Duodenal mucosa (tissue), 2 donors: ENCODE measurements at regions not wholly inside any gene's neighbourhood (a gene's known extent, or its start where the extent isn't known, plus 50 kb on each side); places are given as distances from the start of the nearest gene placed in this dataset.

Source experiments
- H3K27ac ChIP-seq: one replicate; pipeline ENCODE4 v1.7.0; 2013; ENCODE audit warnings: low read depth, low read length
- H3K27me3 ChIP-seq, 2 donors: one replicate each; pipeline ENCODE4 v1.7.0; 2013; ENCODE audit warnings: low read length in 2 of 2, control low read depth in 1 of 2; ENCODE audit not compliant: insufficient read depth in 2 of 2, control insufficient read depth in 1 of 2
- H3K36me3 ChIP-seq, 2 donors: one replicate each; pipeline ENCODE4 v1.7.0; 2013; ENCODE audit warnings: low read length in 2 of 2, control low read depth in 1 of 2; ENCODE audit not compliant: insufficient read depth in 2 of 2, control insufficient read depth in 1 of 2
- H3K4me1 ChIP-seq, 2 donors: one replicate each; pipeline ENCODE4 v1.7.0; 2013; ENCODE audit warnings: low read length in 2 of 2, control low read depth in 1 of 2; ENCODE audit not compliant: insufficient read depth in 2 of 2, control insufficient read depth in 1 of 2
- H3K4me3 ChIP-seq, 2 donors: one replicate each; pipeline ENCODE4 v1.7.0; 2013; ENCODE audit warnings: low read length in 2 of 2, low read depth in 1 of 2
- H3K9ac ChIP-seq, 2 donors: one replicate each; pipeline ENCODE4 v1.7.0; 2013; ENCODE audit warnings: low read length in 2 of 2, low read depth in 1 of 2
- H3K9me3 ChIP-seq, 2 donors: one replicate each; pipeline ENCODE4 v1.7.0; 2013; ENCODE audit warnings: low read length in 2 of 2, control low read depth in 1 of 2; ENCODE audit not compliant: control insufficient read depth in 1 of 2

DNA sequence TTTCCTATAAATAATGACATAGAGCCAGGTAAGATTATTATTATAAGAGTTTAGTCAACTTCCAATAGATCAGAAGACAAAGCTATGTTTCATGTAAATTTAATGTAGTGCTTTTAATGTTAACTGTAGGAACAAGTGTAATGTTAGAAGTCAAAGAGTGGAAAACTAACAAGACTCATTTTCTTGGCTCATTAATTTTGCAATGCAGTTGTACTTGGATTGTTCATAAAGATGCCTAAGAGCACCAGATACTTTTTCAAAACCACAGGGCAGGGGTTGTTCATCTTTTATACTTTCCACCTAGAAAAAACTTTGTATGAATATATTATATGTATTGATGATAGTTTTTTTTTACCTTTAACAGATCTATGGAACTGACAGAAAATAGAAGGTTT, 1705.3 kb upstream of the CDH9 start:
- Histone ChIP-seq H3K9ac (no peak overlapping the region), H3K36me3 (no peaks in the 10 kb centered on the region), H3K9me3 (peaks cover 3 to 6% of the 10 kb centered on the region in 2 donors), H3K4me3 (no peak overlapping the region), H3K27ac (no peak overlapping the region), H3K27me3 (no peaks in the 10 kb centered on the region), H3K4me1 (no peaks in the 10 kb centered on the region)

DNA sequence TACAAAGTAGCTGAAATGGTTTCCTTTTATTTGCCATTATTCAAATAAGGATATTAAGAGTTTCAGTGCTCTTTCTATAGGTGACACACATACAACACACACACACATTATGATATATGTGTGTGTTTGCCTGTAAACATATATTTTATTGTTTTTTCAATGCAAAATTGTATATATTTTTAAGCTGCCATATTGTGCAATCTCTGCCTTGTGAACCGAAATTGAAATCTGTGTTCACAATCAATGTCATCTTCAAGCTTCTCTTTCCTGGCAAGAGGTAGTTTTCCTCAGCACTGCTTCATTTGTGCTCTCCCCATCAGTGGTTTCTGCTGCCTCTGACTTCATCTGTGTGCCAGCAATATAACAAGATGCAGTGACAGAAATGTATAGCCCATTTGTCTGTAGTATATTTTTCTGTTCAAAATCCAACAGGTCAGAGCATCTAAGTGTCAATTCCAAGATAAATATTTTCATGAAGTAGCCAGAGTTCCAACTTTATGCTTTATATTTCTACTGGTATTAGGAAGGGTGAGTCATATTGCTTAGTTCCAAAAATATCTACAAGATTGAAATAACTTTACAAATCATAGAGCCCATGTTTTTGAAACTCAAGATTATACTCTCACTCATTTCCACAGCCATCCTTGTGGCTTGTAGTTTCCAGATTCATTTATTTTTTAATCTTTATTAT, 1704.8 kb upstream of the CDH9 start:
- Histone ChIP-seq H3K9me3 (peaks cover 3% of the 10 kb centered on the region in 2 donors), H3K9ac (no peak overlapping the region), H3K4me3 (no peak overlapping the region), H3K4me1 (no peaks in the 10 kb centered on the region), H3K27me3 (no peaks in the 10 kb centered on the region), H3K27ac (no peak overlapping the region), H3K36me3 (no peaks in the 10 kb centered on the region)

- H3K9ac ChIP-seq = no peak overlapping the region
- H3K27ac ChIP-seq = no peak overlapping the region
- H3K27me3 ChIP-seq = no peaks in the 10 kb centered on the region
- H3K9me3 ChIP-seq = peaks cover 4 to 5% of the 10 kb centered on the region in 2 donors
- H3K4me3 ChIP-seq = no peak overlapping the region
- H3K36me3 ChIP-seq = no peaks in the 10 kb centered on the region
- H3K4me1 ChIP-seq = no peaks in the 10 kb centered on the region
These were observed 1699.3 kb upstream of the CDH9 start for GRCh38 chr5:28737682-28738081.

GRCh38 chr5:28737222-28737621, 1698.8 kb upstream of the CDH9 start:
- Histone ChIP-seq H3K9me3 (peaks cover 5% of the 10 kb centered on the region in 2 donors), H3K27me3 (no peaks in the 10 kb centered on the region), H3K36me3 (no peaks in the 10 kb centered on the region), H3K27ac (no peak overlapping the region), H3K9ac (no peak overlapping the region), H3K4me3 (no peak overlapping the region), H3K4me1 (no peaks in the 10 kb centered on the region)

- Histone ChIP-seq H3K27ac (no peak overlapping the region), H3K4me3 (no peak overlapping the region), H3K4me1 (no peaks in the 10 kb centered on the region), H3K36me3 (no peaks in the 10 kb centered on the region), H3K27me3 (no peaks in the 10 kb centered on the region), H3K9ac (no peak overlapping the region), H3K9me3 (peaks cover 5 to 8% of the 10 kb centered on the region in 2 donors)
These were observed 1696.0 kb upstream of the CDH9 start for GRCh38 chr5:28734396-28734795.

DNA sequence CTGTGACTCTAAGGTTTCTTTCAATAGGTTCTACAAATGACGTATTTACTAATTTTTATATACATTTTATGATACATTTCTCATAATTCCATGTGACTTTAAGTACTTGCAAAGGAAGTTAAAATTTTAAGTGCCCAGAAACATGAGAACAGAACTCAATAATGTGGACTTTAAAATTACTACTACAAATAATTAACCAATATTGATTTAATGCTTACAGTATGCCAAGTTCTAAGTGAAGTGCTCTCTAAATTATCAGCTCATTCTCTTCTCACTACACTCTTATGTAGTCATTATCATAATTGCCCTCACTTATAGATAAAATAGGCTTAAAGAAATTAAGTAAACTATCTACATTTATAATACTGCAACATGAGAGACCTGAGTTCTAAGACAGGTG, 1690.7 kb upstream of the CDH9 start:
- Histone ChIP-seq H3K27ac (no peak overlapping the region), H3K36me3 (no peaks in the 10 kb centered on the region), H3K4me3 (no peak overlapping the region), H3K4me1 (no peaks in the 10 kb centered on the region), H3K9ac (no peak overlapping the region), H3K27me3 (no peaks in the 10 kb centered on the region), H3K9me3 (peaks cover 0 to 11% of the 10 kb centered on the region in 2 donors)

DNA sequence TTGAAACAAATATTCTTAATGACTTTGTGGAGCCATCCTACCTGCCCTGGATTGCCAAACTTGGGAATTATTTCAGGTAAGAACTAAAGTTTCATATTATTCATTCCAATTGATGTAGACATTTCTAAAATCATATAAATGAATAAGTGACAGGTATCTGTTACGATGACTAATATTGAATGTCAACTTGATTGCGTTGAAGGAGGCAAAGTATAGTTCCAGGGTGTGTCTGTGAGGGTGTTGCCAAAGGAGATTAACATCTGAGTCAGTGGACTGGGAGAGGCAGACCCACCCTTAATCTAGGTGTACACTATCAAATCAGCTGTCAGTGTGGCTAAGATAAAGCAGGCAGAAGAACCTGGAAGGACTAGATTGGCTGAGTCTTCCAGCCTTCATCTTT, 1688.4 kb upstream of the CDH9 start:
- Histone ChIP-seq H3K9me3 (peaks cover 0 to 9% of the 10 kb centered on the region in 2 donors), H3K27ac (no peak overlapping the region), H3K27me3 (no peaks in the 10 kb centered on the region), H3K9ac (no peak overlapping the region), H3K36me3 (no peaks in the 10 kb centered on the region), H3K4me3 (no peak overlapping the region), H3K4me1 (no peaks in the 10 kb centered on the region)

- peaks cover 0 to 10% of the 10 kb centered on the region in 2 donors for H3K9me3 ChIP-seq
- no peaks in the 10 kb centered on the region for H3K27me3 ChIP-seq
- no peak overlapping the region for H3K27ac ChIP-seq
These were observed 1686.6 kb upstream of the CDH9 start for GRCh38 chr5:28725001-28725400.

DNA sequence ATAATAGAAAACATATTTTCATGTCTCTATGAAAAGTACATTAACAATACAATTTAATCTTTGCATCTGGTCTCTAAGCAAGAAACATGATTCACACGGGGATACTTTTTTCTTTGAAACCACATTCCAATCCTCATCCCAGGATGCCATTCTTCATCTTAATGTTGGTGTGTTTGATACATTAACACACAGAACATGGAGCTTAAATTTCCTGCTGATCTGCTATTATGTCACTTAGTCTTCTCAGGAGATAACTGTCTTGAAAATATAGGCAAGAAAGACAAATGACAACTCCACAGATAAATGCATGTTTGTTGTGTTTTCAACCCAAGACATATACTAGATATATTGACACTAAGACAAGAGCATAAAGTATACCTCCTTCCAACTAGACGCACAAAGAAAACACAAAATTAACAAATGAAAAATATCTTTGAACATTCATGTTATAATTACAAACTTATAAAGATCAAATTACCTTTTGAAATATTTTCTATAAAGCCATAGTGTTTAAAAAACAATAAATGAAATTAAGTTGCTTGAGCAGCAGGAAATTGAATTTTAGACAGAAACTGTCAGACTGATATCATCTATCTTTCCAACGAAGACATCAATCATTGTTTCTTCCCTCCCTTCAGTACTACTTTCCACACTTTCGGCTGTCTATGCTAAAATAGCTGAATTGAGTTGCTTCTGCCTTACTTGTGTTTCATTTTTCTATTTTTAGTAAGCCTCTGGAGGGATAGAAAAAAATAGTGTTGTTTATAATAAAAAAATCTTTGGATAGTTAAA, 1676.7 kb upstream of the CDH9 start:
- Histone ChIP-seq H3K9ac (no peak overlapping the region), H3K4me1 (no peaks in the 10 kb centered on the region), H3K4me3 (no peak overlapping the region)

More at GRCh38 chr5:28725001-28725400, 1686.6 kb upstream of the CDH9 start:
- Histone ChIP-seq H3K9ac (no peak overlapping the region), H3K4me3 (no peak overlapping the region), H3K36me3 (no peaks in the 10 kb centered on the region), H3K4me1 (no peaks in the 10 kb centered on the region)

GRCh38 chr5:28710360-28710759, 1672.0 kb upstream of the CDH9 start:
- Histone ChIP-seq H3K9ac (no peak overlapping the region), H3K27me3 (no peaks in the 10 kb centered on the region), H3K4me3 (no peak overlapping the region), H3K4me1 (no peaks in the 10 kb centered on the region), H3K27ac (no peak overlapping the region), H3K9me3 (no peaks in the 10 kb centered on the region), H3K36me3 (no peaks in the 10 kb centered on the region)

More for the DNA sequence above, 1676.7 kb upstream of the CDH9 start:
- Histone ChIP-seq H3K9me3 (peaks cover 0 to 2% of the 10 kb centered on the region in 2 donors), H3K27me3 (no peaks in the 10 kb centered on the region), H3K36me3 (no peaks in the 10 kb centered on the region), H3K27ac (no peak overlapping the region)
